Endothelial cell of umbilical vein (primary cell): ENCODE measurements at regions not wholly inside any gene's neighbourhood (a gene's known extent, or its start where the extent isn't known, plus 50 kb on each side); places are given as distances from the start of the nearest gene placed in this dataset.

ENCODE experiments used
- BruUV-seq: library from RNA; stranded (reverse); fragments of 400-500 nt; replicated peaks from 2 replicates; lab custom pipeline; 2021; lab: Mats Ljungman, UMichigan
- CTCF ChIA-PET: fragments of 300-600, 350-600 bp; sonication (Branson Sonifier 250); formaldehyde crosslinking; loops from one replicate; lab custom pipeline; 2021; ENCODE audit warnings: antibody characterized with exemption, inconsistent platforms; lab: Charles Lee
- POLR2A ChIA-PET: fragments of 300-600, 350-600 bp; sonication (Branson Sonifier 250); formaldehyde crosslinking; loops from one replicate; lab custom pipeline; 2021; ENCODE audit warnings: antibody characterized with exemption, inconsistent platforms; lab: Charles Lee
- DNase-seq: peaks from one replicate; pipeline ENCODE4 v3.0.0-alpha.2; 2011; ENCODE audit warnings: low read depth, low spot score
- FAIRE-seq: peaks from 2 replicates; lab custom pipeline; 2011; peaks lifted over from hg19 to GRCh38; lab: Jason Lieb, UNC
- H2AFZ ChIP-seq: 2 replicates; pipeline ENCODE4 v1.6.0; 2012; ENCODE audit warnings: low read depth, low read length, control low read depth, inconsistent platforms
- H3K27ac ChIP-seq: 2 replicates; pipeline ENCODE4 v1.5.1; 2011; ENCODE audit warnings: low read depth, mild to moderate bottlenecking, control low read depth, low read length, moderate library complexity; ENCODE audit not compliant: insufficient read depth
- H3K27me3 ChIP-seq, 2 experiments: 2 replicates each; pipeline versions ENCODE4 v1.6.0 to v1.6.1; 2011; ENCODE audit warnings: low read length in 2 of 2, mixed read lengths in 1 of 2; ENCODE audit not compliant: control insufficient read depth in 2 of 2, insufficient read depth in 2 of 2
- H3K36me3 ChIP-seq, 2 experiments: 2 replicates in 1 of 2; 3 replicates in 1 of 2; pipeline ENCODE4 v1.5.1; 2011; ENCODE audit warnings: low read length in 2 of 2, mild to moderate bottlenecking in 1 of 2, moderate library complexity in 1 of 2; ENCODE audit not compliant: control insufficient read depth in 2 of 2, insufficient read depth in 2 of 2; ENCODE audit errors: extremely low read depth in 1 of 2
- H3K4me1 ChIP-seq: 3 replicates; pipeline ENCODE4 v1.5.1; 2011; ENCODE audit warnings: mild to moderate bottlenecking, low read length; ENCODE audit not compliant: control insufficient read depth, insufficient read depth; ENCODE audit errors: extremely low read depth
- H3K4me2 ChIP-seq: 2 replicates; pipeline ENCODE4 v1.6.1; 2011; ENCODE audit warnings: low read length, control low read depth, mixed read lengths; ENCODE audit not compliant: insufficient read depth
- H3K4me3 ChIP-seq, 3 experiments: fragments of 200-600 bp in 1 of 3; sonication (generic), shearing (Covaris generic) in 1 of 3; replicated peaks in 1 of 3; 2 replicates each; pipeline ENCODE4 v1.5.1; 2011 to 2016; ENCODE audit warnings: control low read depth in 3 of 3, low read length in 3 of 3, mild to moderate bottlenecking in 2 of 3, inconsistent platforms in 1 of 3, low read depth in 1 of 3, moderate library complexity in 1 of 3; ENCODE audit not compliant: insufficient read depth in 1 of 3
- H3K79me2 ChIP-seq: 2 replicates; pipeline ENCODE4 v1.6.0; 2012; ENCODE audit warnings: low read length, inconsistent platforms; ENCODE audit not compliant: control insufficient read depth, insufficient read depth
- H3K9ac ChIP-seq: replicated peaks from 2 replicates; pipeline ENCODE3; 2011; ENCODE audit warnings: low read length, control low read depth; ENCODE audit not compliant: insufficient read depth; ENCODE audit errors: extremely low read depth
- H3K9me1 ChIP-seq: replicated peaks from 3 replicates; pipeline ENCODE4 v1.6.0; 2011; ENCODE audit warnings: mild to moderate bottlenecking, low read length; ENCODE audit not compliant: control insufficient read depth, insufficient read depth; ENCODE audit errors: extremely low read depth
- H3K9me3 ChIP-seq: replicated peaks from 2 replicates; pipeline ENCODE4 v1.5.1; 2012; ENCODE audit warnings: low read length, inconsistent platforms; ENCODE audit not compliant: control insufficient read depth, insufficient read depth
- H4K20me1 ChIP-seq: replicated peaks from 2 replicates; pipeline ENCODE3; 2011; ENCODE audit warnings: mild to moderate bottlenecking, low read length; ENCODE audit not compliant: control insufficient read depth, insufficient read depth; ENCODE audit errors: extremely low read depth
- EZH2 ChIP-seq: IDR thresholded peaks from 2 replicates; pipeline ENCODE4 v1.6.1; 2012; ENCODE audit warnings: borderline replicate concordance, low read depth, mild to moderate bottlenecking, moderate library complexity, low read length, inconsistent platforms; ENCODE audit not compliant: severe bottlenecking
- FOS ChIP-seq: IDR thresholded peaks from 2 replicates; pipeline ENCODE4 v1.6.1; 2011; ENCODE audit warnings: mild to moderate bottlenecking, low read length, moderate library complexity, borderline replicate concordance; ENCODE audit not compliant: insufficient read depth
- GATA2 ChIP-seq: IDR thresholded peaks from 2 replicates; pipeline ENCODE4 v1.7.0; 2011; ENCODE audit warnings: low read depth, mild to moderate bottlenecking, moderate library complexity, mixed read lengths, low read length; ENCODE audit not compliant: insufficient read length, insufficient read depth
- JUN ChIP-seq: IDR thresholded peaks from 2 replicates; pipeline ENCODE4 v1.6.1; 2011; ENCODE audit warnings: borderline replicate concordance, low read depth; ENCODE audit not compliant: insufficient read length, insufficient read depth
- MYC ChIP-seq: IDR thresholded peaks from one replicate; pipeline ENCODE4 v1.6.1; 2011; ENCODE audit warnings: mild to moderate bottlenecking, low read depth, low read length
- POLR2A ChIP-seq: IDR thresholded peaks from 2 replicates; pipeline ENCODE4 v1.6.1; 2012; ENCODE audit warnings: low read depth, mild to moderate bottlenecking, control low read depth, low read length
- POLR2AphosphoS5 ChIP-seq: IDR thresholded peaks from 2 replicates; pipeline ENCODE4 v1.6.1; 2012; ENCODE audit warnings: low read depth, mild to moderate bottlenecking, control low read depth, low read length, moderate library complexity; ENCODE audit not compliant: insufficient read depth
- dilution Hi-C: fragments of 300-500 bp; cut with MboI; formaldehyde crosslinking; loops from one replicate; pipeline ENCODE4 v1.15.0; 2019; ENCODE audit warnings: low sequenced_read_pairs; ENCODE audit not compliant: extremely low pct_ligation_motif_present
- intact Hi-C: fragments of 100-400 bp; cut with micrococcal nuclease; formaldehyde crosslinking; loops from one replicate; pipeline ENCODE4 v1.10.0; 2022
- TF ChIP-seq, protein P1 (sequence below): IDR thresholded peaks from 2 replicates; pipeline ENCODE4 v1.6.1; 2011; ENCODE audit not compliant: insufficient read depth, insufficient read length
- TF ChIP-seq, protein P2 (sequence below), 2 donors: IDR thresholded peaks; 1 replicate in 1 of 2; 2 replicates in 1 of 2; pipeline ENCODE4 v1.5.1; 2011; ENCODE audit warnings: low read length in 2 of 2, mild to moderate bottlenecking in 2 of 2, moderate library complexity in 2 of 2, control low read depth in 1 of 2, inconsistent platforms in 1 of 2, low read depth in 1 of 2; ENCODE audit not compliant: insufficient read depth in 1 of 2; ENCODE audit errors: extremely low read depth in 1 of 2

DNA sequence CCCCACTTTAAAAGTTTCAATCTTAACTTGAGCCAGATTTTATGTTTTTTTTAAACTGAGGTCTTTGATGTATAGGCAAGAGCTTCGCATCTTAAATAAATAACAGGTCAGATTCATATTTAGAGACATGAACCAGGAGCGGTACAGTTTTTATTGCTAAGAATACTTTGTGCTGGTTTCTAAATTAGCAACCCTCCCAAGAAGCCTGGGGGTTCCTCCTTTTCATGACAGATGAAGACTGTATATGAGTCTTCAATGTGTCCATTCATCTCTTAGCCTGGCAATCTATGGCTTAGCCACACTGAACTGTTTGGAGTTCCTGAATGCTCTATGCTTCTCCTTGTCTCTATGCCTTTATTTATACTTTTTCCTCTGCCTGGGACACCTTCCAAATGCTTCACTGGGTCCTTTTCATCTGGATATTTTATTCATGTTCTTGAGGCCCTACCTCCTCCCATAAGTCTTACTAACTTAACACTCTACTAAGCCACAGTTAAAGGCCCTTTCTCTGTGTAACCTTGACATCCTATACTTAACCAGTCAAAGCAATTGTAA is 338.6 kb downstream of the INSC start:
- intact Hi-C loops: no loop called here
- no peaks in the 10 kb centered on the region for H3K79me2 ChIP-seq
- no peaks in the 10 kb centered on the region for H4K20me1 ChIP-seq
- no peaks in the 10 kb centered on the region for H3K9me1 ChIP-seq
- H3K9ac ChIP-seq: no peak overlapping the region
- TF ChIP-seq, protein P1, sequence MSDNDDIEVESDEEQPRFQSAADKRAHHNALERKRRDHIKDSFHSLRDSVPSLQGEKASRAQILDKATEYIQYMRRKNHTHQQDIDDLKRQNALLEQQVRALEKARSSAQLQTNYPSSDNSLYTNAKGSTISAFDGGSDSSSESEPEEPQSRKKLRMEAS: no peak
- TF ChIP-seq POLR2AphosphoS5 (no peak), GATA2 (no peak), JUN (no peak), MYC (no peak), FOS (no peak), POLR2A (no peak), EZH2 (no peak)
- TF ChIP-seq, protein P2, sequence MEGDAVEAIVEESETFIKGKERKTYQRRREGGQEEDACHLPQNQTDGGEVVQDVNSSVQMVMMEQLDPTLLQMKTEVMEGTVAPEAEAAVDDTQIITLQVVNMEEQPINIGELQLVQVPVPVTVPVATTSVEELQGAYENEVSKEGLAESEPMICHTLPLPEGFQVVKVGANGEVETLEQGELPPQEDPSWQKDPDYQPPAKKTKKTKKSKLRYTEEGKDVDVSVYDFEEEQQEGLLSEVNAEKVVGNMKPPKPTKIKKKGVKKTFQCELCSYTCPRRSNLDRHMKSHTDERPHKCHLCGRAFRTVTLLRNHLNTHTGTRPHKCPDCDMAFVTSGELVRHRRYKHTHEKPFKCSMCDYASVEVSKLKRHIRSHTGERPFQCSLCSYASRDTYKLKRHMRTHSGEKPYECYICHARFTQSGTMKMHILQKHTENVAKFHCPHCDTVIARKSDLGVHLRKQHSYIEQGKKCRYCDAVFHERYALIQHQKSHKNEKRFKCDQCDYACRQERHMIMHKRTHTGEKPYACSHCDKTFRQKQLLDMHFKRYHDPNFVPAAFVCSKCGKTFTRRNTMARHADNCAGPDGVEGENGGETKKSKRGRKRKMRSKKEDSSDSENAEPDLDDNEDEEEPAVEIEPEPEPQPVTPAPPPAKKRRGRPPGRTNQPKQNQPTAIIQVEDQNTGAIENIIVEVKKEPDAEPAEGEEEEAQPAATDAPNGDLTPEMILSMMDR (IDR thresholded peaks at IDR 0.05; ENCODE audit: extremely low read depth in 1 of 2, insufficient read depth in 1 of 2, low read depth in 1 of 2, low read length in 2 of 2): no peak
- no peaks in the 10 kb centered on the region for H3K4me1 ChIP-seq
- H3K9me3 ChIP-seq: peaks cover 4% of the 10 kb centered on the region
- dilution Hi-C loops: no loop called here
- no peak overlapping the region for H3K4me2 ChIP-seq
- H3K27ac ChIP-seq: no peak overlapping the region
- no TSS peak for BruUV-seq
- POLR2A ChIA-PET: no interaction called here
- H3K36me3 ChIP-seq: no peaks in the 10 kb centered on the region
- no peak for DNase-seq
- H2AFZ ChIP-seq: no peak overlapping the region
- no peaks in the 10 kb centered on the region for H3K27me3 ChIP-seq
- H3K4me3 ChIP-seq: no peak overlapping the region
- FAIRE-seq: no peak
- CTCF ChIA-PET: interaction anchor here (0.9 kb wide), 1 partner anchor 10 kb away, joined by 3 read pairs; no protein-coding TSS in a partner anchor
